Gastrocnemius medialis (tissue), 4 donors: ENCODE measurements at regions not wholly inside any gene's neighbourhood (a gene's known extent, or its start where the extent isn't known, plus 50 kb on each side); places are given as distances from the start of the nearest gene placed in this dataset.

ENCODE experiments used
- ATAC-seq, 2 donors: fragments of 150-250 bp; one replicate each; pipeline ENCODE4 v1.9.1; 2016
- DNase-seq, 2 donors: peaks; one replicate each; pipeline ENCODE4 v3.0.0-alpha.2; 2019
- H3K27ac ChIP-seq, 4 donors: fragments of 200-600 bp; sonication (generic); 1 replicate in 1 of 4; 2 replicates in 3 of 4; pipeline ENCODE4 v1.5.1; 2016 to 2018; ENCODE audit warnings: mild to moderate bottlenecking in 2 of 4, moderate library complexity in 1 of 4
- H3K27me3 ChIP-seq, 3 donors: fragments of 200-600 bp; sonication (generic) in 2 of 3; 1 replicate in 1 of 3; 2 replicates in 2 of 3; pipeline versions ENCODE4 v1.5.1 to v1.6.0; 2016 to 2019; ENCODE audit warnings: mild to moderate bottlenecking in 1 of 3, moderate library complexity in 1 of 3
- H3K36me3 ChIP-seq, 2 donors: fragments of 200-600 bp; sonication (generic) in 1 of 2; one replicate each; pipeline ENCODE4 v1.5.1; 2017 to 2018
- H3K4me1 ChIP-seq, 2 donors: fragments of 200-600 bp; sonication (generic) in 1 of 2; one replicate each; pipeline ENCODE4 v1.5.1; 2016 to 2017; ENCODE audit warnings: mild to moderate bottlenecking in 2 of 2
- H3K4me3 ChIP-seq, 4 donors: fragments of 200-600 bp; sonication (generic) in 3 of 4; 1 replicate in 1 of 4; 2 replicates in 3 of 4; pipeline ENCODE4 v1.5.1; 2016 to 2019; ENCODE audit warnings: mild to moderate bottlenecking in 2 of 4
- H3K9me3 ChIP-seq, 3 donors: fragments of 200-600 bp; sonication (generic) in 2 of 3; 1 replicate in 1 of 3; 2 replicates in 2 of 3; pipeline ENCODE4 v1.5.1; 2016 to 2019
- CTCF ChIP-seq, 5 experiments: fragments of 450-650 bp in 3 of 5; fragments of 200-600 bp in 2 of 5; sonication (generic) in 2 of 5; IDR thresholded peaks in 4 of 5; conservative IDR thresholded peaks in 1 of 5; 1 replicate in 4 of 5; 2 replicates in 1 of 5; pipeline ENCODE4 v1.5.1; 2016 to 2019; ENCODE audit warnings: antibody characterized with exemption in 5 of 5, mild to moderate bottlenecking in 3 of 5, moderate library complexity in 3 of 5
- POLR2A ChIP-seq, 2 donors: fragments of 450-650 bp; IDR thresholded peaks; one replicate each; pipeline ENCODE4 v1.6.1; 2017; ENCODE audit warnings: antibody characterized with exemption in 2 of 2, mild to moderate bottlenecking in 2 of 2, moderate library complexity in 2 of 2
- in situ Hi-C, 4 donors: fragments of 200-750 bp; cut with MboI; loops; one replicate each; pipeline versions ENCODE4 v1.15.0 to v1.8.0; 2017; ENCODE audit warnings: low sequenced_read_pairs in 4 of 4
- intact Hi-C: fragments of 100-400 bp; cut with DNase I; formaldehyde crosslinking; loops from one replicate; pipeline ENCODE4 v1.15.1; 2023; ENCODE audit warnings: low total_unique reads

GRCh38 chr6:3532296-3532916, 75.6 kb upstream of the SLC22A23 start:
- DNase-seq (no peak), ATAC-seq (no peak)
- TF ChIP-seq CTCF (IDR thresholded peaks at IDR 0.05 in 4 of 5, conservative IDR thresholded peaks at IDR 0.05 in 1 of 5) (no peak), POLR2A (IDR thresholded peaks at IDR 0.05) (no peak)
- H3K27me3 ChIP-seq = no peaks in the 10 kb centered on the region
- intact Hi-C loops = no loop called here
- H3K36me3 ChIP-seq = no peaks in the 10 kb centered on the region
- in situ Hi-C loops = no loop called here
- H3K4me3 ChIP-seq = no peak overlapping the region
- H3K9me3 ChIP-seq = no peaks in the 10 kb centered on the region
- H3K4me1 ChIP-seq = no peaks in the 10 kb centered on the region
- no peak overlapping the region for H3K27ac ChIP-seq

GRCh38 chr6:3531481-3531880, 74.6 kb upstream of the SLC22A23 start:
- Histone ChIP-seq H3K9me3 (no peaks in the 10 kb centered on the region), H3K36me3 (no peaks in the 10 kb centered on the region), H3K27ac (no peak overlapping the region), H3K4me1 (no peaks in the 10 kb centered on the region), H3K4me3 (no peak overlapping the region), H3K27me3 (no peaks in the 10 kb centered on the region)
- intact Hi-C loops (no loop called here), in situ Hi-C loops (no loop called here)
- TF ChIP-seq CTCF (IDR thresholded peaks at IDR 0.05 in 4 of 5, conservative IDR thresholded peaks at IDR 0.05 in 1 of 5) (no peak), POLR2A (IDR thresholded peaks at IDR 0.05) (no peak)
- ATAC-seq (no peak), DNase-seq (no peak)

GRCh38 chr6:3530515-3530914, 73.7 kb upstream of the SLC22A23 start:
- TF ChIP-seq POLR2A (IDR thresholded peaks at IDR 0.05) (no peak), CTCF (IDR thresholded peaks at IDR 0.05 in 4 of 5, conservative IDR thresholded peaks at IDR 0.05 in 1 of 5) (no peak)
- Histone ChIP-seq H3K27me3 (no peaks in the 10 kb centered on the region), H3K27ac (no peak overlapping the region), H3K9me3 (no peaks in the 10 kb centered on the region), H3K4me1 (no peaks in the 10 kb centered on the region), H3K4me3 (no peak overlapping the region), H3K36me3 (no peaks in the 10 kb centered on the region)
- DNase-seq (no peak), ATAC-seq (no peak)
- in situ Hi-C loops = no loop called here
- intact Hi-C loops = no loop called here

GRCh38 chr6:3529721-3530120, 72.9 kb upstream of the SLC22A23 start:
- H3K4me3 ChIP-seq = no peak overlapping the region

More at GRCh38 chr6:3529721-3530120, 72.9 kb upstream of the SLC22A23 start:
- Histone ChIP-seq H3K4me1 (no peaks in the 10 kb centered on the region), H3K36me3 (no peaks in the 10 kb centered on the region), H3K27ac (no peak overlapping the region), H3K27me3 (no peaks in the 10 kb centered on the region), H3K9me3 (no peaks in the 10 kb centered on the region)
- DNase-seq (no peak), ATAC-seq (no peak)
- intact Hi-C loops (no loop called here), in situ Hi-C loops (no loop called here)
- TF ChIP-seq CTCF (IDR thresholded peaks at IDR 0.05 in 4 of 5, conservative IDR thresholded peaks at IDR 0.05 in 1 of 5) (no peak), POLR2A (IDR thresholded peaks at IDR 0.05) (no peak)
